HG03432 (cell line): ENCODE measurements at regions not wholly inside any gene's neighbourhood (a gene's known extent, or its start where the extent isn't known, plus 50 kb on each side); places are given as distances from the start of the nearest gene placed in this dataset.

Experiments
- ATAC-seq: cut with Tn5 transposase; IDR thresholded peaks from one replicate; pipeline ENCODE4 v1.9.1; 2021; ENCODE audit warnings: mild to moderate bottlenecking, moderate library complexity; ENCODE audit not compliant: unreplicated experiment

GRCh38 chr13:30359991-30360390 lies 52.6 kb upstream of the KATNAL1 start:
- no peak for ATAC-seq

- no peak for ATAC-seq
Measured at GRCh38 chr13:30360586-30360985, 53.2 kb upstream of the KATNAL1 start.

DNA sequence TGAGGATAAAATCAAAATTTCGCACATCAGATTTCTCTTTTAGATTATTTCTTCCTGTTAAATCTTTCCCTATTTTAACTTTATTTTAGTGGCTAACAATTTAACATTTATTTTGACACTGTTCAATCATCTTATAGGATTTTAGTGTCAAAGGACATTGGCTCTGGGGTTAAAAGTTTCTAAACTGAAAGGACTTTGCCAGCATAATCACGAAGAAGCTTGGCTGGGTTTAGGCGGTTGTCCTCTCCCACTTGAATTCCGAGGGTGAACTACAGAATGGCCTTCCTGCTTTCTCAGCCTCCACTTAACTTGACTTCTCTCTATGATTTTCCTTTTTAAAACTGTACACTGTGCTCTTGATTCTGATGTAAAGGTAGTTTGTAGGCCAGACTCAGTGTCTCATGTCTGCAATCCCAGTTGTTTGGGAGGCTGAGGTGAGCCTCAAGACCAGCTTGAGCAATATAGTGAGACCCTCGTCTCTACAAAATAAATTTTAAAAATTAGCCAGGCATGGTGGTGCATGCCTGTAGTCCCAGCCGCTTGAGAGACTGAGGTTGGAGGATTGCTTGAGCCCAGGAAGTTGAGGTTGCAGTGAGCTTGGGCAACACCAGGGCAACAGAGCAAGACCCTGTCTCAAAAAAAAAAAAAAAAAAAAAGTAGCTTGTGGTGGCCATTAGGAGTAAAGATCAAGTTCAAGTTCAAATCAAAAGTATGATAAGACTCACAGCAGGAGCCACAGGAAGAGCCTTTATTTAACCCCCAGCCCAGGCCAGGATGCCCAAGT lies 54.8 kb upstream of the KATNAL1 start:
- ATAC-seq, result no peak

- no peak for ATAC-seq
Measured at GRCh38 chr13:30362869-30363268, 55.5 kb upstream of the KATNAL1 start.

DNA sequence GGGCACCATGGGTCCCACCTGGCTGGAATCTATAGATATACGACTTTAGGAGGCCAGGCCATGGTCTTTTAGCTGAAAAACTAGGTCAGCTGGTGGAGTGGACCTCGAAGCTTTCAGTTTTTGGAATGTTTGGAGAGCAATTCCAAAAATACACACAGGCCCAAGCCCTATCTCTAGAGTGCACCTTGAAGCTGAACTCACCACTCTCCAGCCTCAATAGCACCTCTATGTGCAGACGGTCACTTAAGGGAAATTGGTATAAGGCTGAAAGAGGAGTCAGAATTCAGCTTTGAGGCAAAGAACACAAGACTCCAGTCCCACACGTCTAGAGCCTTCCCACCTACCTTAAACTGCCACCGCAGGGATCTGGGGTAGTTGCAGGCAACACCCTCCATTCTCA lies 56.4 kb upstream of the KATNAL1 start:
- ATAC-seq, result no peak

DNA sequence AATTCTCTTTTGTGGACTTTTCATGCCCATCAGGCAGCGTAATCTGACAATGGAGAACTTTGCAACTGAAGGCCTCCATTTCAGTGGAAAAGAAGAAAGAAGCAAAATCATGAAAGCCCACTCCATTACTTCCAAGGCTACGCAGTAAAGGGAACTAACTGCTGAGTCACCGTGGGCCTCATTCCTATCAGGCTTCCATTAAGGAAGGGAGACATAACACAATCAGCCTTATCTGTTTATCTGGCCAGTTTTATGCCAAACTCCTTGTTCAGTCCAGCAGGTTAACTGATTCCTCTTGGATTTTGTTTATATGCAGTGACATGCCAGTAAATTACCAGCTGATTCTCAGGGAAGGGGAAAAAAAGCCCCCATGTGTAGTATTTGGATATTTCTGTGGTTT lies 56.8 kb upstream of the KATNAL1 start:
- no peak for ATAC-seq

DNA sequence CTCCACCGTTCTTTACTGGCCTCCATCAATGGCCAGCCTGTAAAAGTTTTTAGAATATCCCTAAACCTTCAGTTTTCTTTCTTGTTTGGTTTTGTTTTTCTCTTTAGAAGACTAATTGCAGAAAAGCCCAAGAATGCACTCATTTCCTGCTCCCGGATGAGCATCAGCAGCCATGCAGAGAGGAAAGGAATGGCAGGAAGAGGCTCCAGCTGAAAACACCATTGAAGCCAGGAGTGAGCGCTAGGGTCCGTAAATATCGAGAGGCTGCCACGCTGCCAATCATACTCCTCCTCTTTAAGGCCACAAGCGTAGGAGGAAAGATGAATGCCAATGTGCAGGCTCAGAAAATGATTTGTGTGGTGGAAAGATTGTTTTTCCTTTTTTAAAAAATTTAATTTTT lies 57.4 kb upstream of the UBE2L5 start:
- ATAC-seq, result no peak

GRCh38 chr13:30366088-30366487 lies 56.2 kb upstream of the UBE2L5 start:
- ATAC-seq, result no peak

- ATAC-seq, result no peak
Measured at GRCh38 chr13:30367296-30367695, 55.0 kb upstream of the UBE2L5 start.

- no peak for ATAC-seq
Measured at GRCh38 chr13:30370146-30370545, 52.1 kb upstream of the UBE2L5 start.

GRCh38 chr13:30370916-30371521 lies 51.3 kb upstream of the UBE2L5 start:
- no peak for ATAC-seq

DNA sequence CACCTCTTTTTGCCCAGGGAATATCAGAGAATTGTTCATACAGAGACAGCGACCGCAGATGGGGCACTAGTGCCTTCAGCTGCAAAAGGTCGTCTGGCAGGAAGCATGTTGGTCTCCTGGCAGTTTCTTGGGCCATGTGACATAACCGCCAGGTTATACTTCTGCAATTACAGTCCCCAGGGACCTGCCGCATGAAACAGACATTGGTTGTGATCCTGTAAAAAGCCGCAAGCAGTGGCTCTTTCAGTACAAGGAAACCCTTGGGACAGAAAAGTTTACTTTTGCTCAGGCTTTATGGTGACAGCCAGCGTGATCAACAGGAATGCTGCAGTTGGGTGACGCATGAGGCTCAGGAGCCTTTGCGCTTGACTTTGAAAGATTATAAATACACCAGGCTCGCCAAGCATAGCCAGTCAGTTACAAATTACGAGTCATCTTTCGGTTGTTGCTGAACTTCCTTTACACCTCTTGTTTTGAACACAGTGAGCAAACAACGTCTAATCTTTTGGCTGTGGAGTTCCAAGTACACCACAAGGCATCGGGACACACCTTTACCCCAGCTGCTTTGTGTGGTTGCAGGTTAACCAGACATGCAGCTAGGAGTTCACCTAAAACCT lies 50.5 kb upstream of the UBE2L5 start:
- peak; percentile 79 for ATAC-seq
